GM21825 (cell line): ENCODE measurements at regions not wholly inside any gene's neighbourhood (a gene's known extent, or its start where the extent isn't known, plus 50 kb on each side); places are given as distances from the start of the nearest gene placed in this dataset.

Experiments used
- ATAC-seq: cut with Tn5 transposase; IDR thresholded peaks from one replicate; pipeline ENCODE4 v1.9.1; 2021; ENCODE audit warnings: mild to moderate bottlenecking, moderate library complexity; ENCODE audit not compliant: unreplicated experiment

DNA sequence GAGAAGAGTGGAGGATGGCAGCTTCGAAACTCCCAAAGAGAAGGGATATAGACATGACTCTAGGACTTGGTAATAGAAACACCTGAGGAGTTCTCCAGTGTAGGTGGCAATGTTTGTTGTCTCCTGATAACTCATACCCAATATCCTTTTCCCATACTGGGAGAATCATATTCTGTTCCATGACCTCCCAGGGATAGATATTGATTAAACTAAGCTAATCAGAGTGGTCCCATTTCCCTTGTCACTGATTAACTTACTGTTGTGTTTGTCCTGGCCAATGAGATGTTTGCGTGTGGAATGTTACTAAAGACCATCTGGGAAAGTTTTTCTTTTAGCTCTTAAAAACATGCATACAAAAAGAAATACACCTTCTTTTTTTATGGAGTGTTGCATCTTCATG, 85.6 kb downstream of the RPL22L1 start:
- ATAC-seq = no peak

GRCh38 chr3:170780955-170781354, 89.0 kb downstream of the RPL22L1 start:
- ATAC-seq = no peak

- no peak for ATAC-seq
Measured at GRCh38 chr3:170780471-170780870, 89.5 kb downstream of the RPL22L1 start.

DNA sequence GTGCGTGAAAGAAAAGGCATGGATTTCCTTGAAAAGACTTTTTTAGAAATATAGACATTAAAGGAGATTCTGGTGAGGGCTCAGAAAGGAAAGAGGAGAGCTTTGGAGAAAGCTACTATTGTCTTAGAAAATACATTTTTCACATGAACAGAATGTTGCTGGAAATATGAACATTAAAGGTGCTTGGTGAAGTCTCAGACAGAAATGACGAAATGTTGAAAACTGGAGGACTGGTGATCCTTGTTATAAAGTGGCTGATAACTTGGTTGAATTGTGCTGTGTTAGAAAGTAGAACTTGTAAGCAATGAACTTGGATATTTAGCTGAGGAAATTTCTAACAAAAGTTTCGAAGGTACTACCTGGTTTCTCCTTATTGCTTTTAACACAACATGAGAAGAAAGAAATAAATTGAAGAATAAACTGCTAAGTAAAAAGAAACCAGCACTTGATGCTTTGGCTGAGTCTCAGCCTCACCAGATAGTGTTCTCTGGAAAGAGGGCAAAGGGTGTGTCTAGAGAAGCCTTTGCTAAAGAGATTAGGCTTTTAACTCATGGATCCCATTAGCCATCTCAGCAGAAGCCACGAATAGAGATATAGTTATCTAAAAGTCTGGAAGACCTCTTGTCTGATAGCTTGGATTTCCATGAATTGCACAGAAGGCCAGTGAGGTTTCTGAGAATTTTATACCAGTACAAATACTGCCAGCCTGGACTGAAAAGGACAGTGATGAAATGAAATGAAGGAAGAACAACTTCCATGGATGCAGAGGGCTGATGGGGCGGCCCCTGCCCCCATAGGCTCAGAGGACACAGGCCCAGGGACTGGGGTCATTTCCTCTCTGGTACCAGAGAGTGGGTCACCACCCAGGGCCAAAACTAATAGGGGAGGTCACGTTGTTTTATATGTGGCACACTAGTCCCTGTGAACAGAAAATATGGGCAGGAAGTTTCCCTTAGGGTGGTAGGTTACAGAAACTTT, 91.5 kb downstream of the RPL22L1 start:
- ATAC-seq = no peak

DNA sequence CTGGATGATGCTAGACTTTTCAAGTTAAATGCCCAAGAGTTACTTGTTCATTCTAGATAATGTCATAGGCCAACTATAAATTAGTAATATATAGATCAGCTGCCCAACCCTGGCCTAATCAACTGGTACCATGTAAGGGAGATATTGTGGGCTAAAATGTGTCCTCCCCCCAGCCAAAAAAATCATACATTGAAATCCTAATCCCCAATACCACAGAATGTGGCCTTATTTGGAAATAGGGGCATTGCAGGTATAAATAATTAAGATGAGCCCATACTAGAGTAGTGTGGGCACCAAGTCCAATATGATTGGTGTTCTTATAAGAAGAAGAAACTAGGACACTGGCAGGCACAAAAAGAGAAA, 92.5 kb downstream of the RPL22L1 start:
- ATAC-seq = no peak

DNA sequence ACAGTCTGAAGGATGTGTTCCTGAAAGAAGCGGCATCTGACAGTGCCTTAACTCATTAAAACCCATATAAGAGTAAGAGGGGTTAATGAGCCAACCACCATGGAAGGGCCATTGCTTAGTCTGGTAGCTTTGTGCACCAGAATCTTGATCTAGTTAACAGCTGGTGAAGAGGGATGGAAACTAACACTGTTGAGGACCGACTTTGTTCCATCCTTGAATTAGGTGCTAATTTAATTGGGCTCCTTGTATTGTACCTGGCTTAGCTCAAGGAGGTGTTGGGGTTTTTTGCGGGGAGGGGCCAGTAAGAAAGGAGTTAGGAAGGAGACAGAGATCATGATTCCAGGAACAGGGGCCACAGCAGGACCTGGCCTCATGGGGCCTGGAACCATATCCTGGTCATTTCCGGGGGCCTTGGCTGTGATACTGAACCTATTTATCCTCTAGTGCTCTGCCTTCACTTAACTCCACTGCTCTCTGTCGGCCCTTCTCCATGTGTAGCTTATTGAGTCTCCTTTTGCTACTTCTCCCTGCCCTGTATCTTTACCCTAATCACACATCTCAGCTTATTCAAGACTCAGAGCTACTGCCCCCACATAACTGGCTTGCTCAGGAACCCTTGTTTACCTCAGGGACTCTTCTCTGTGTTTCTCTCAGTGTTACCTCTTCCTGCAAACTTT, 93.0 kb downstream of the RPL22L1 start:
- ATAC-seq = no peak

GRCh38 chr3:170773682-170774425, 96.1 kb downstream of the RPL22L1 start:
- no peak for ATAC-seq

GRCh38 chr3:170772175-170772574, 97.8 kb downstream of the RPL22L1 start:
- no peak for ATAC-seq

DNA sequence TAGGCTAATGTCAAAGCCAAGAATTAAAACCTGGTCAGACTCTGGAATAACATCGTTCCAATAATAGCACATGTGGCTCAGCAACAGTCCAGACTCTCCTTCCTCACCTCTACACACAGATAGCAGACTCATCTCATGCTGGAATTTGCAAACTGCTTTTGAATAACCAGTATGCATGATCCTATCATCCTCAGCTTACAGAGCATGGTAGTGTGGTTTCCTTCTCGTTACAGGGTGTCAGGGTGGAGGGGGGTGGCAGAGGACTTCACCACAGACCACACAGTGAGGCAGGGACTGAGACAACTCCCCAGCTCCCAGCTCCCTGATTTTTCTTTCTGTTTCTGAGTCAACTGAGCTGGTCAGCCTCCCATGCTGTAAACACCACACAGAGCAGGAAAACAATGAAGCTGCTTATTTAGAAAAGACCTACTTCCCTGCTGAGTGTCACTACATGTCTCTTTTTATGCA, 101.6 kb downstream of the RPL22L1 start:
- no peak for ATAC-seq

DNA sequence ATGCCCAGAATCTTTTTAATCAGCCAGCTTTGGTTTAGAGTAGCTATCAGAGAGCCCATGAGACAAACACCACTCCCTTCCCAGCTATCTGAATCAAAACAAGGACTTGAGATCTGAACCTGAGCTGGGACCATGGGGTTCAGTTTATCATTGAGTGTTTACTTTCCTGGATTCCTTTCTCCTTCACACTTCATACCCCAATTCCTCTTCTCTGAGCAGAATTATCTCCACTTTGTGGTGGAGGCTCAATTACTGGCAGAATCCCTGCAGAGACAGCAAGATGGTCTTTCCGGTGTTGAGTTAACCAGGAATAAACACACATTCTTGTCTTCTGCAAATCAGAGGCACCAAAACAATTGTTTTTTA, 102.4 kb downstream of the RPL22L1 start:
- ATAC-seq = no peak

DNA sequence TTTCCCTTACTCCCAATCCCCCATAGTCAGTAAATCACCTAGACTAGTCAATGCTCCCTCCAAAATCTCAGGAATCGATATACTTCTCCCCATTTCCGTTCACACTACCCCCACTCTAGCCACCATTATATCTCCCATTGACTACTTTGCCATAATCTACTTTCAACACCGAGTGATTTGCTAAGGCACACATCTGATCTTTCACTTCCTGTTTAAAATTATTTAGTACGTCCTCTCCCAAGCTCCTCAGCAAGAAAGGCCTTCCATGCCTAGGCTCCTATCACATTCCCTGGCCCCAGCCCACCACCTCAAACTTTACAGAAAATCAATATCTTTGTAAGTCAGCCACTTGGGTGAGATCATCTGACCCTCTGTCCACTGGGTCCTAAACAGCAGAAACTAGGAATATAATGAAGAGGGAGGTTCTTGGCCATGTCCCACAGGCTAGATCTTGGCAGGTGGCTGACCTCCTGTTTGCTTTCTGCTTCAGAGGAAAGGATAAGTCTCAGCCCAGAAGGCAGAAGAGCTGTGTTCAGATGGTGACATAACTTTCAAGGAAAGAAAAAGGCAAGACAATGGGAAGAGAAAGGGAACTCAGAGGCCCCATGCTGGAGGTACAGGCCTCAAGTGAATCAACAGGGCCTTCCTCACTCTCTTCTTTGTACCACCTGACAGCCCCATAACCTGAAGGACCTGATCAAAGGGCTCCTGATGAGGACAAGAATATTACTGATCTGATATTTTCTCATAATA, 103.0 kb downstream of the RPL22L1 start:
- no peak for ATAC-seq

- no peak for ATAC-seq
Measured at GRCh38 chr3:170766253-170766652, 103.7 kb downstream of the RPL22L1 start.

DNA sequence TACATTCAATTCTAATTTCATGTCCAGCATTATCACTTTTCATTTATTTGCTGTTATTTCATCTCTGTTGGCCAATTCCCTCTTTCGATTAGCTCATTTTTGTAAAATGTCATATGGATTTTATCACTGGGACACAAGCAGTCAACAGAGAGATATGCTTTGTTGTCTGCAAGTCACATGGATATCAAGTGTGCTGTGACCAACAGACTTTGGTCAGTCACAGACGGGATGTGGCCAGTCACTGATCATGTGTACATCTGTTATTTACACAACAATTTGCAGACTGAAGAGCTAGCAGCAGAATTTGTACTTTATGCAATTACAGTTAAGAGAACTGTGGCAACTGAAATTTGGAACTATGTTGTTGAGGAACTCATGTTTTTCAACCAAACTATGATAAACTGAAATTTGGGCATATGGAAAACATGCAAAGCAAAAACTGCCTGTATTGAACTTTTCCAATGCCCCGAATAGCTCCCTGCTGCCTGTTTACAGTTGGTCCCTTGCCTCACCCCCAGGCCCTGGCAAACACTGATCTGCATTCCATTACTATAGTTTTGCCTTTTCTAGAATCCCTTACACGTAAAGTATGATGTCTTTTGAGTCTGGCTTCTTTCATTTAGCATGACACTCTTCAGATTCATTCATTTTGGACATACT, 104.4 kb downstream of the RPL22L1 start:
- no peak for ATAC-seq

- ATAC-seq = no peak
Measured at GRCh38 chr3:170764017-170764416, 106.0 kb downstream of the RPL22L1 start.

- ATAC-seq = no peak
Measured at GRCh38 chr3:170762064-170762463, 107.9 kb downstream of the RPL22L1 start.

- no peak for ATAC-seq
Measured at GRCh38 chr3:170761103-170761502, 108.9 kb downstream of the RPL22L1 start.

GRCh38 chr3:170760174-170760526, 109.8 kb downstream of the RPL22L1 start:
- no peak for ATAC-seq

DNA sequence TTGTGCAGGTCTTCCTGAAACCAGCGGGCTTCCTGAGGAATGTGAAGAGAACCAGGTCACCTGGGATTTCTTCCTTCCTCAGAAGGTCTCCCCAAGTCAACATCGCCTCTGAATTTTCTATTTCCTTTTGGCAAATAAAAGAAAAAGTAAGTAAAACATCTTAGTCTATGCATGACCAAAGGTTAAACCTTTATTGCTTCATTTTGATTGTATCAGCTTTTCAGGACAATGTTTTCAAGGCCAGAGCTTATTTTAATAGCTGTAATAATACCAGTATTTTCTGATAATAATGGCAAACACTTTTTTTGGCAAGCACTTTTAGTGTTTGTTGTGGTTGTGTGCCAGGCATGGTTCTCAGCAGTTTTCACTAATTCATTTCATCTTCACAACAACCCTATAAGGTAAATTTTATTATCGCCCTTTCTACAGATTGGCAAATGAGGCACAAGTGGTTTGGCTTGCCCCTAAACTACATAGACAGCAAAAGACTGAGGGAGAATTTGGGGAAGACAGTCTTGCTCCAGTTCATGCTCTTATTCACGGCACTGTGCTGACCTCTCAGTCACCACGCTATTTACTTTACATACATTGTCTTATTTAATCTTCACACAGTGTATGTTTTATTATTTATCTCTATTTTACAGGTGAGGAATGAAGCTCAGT, 110.4 kb downstream of the RPL22L1 start:
- no peak for ATAC-seq

DNA sequence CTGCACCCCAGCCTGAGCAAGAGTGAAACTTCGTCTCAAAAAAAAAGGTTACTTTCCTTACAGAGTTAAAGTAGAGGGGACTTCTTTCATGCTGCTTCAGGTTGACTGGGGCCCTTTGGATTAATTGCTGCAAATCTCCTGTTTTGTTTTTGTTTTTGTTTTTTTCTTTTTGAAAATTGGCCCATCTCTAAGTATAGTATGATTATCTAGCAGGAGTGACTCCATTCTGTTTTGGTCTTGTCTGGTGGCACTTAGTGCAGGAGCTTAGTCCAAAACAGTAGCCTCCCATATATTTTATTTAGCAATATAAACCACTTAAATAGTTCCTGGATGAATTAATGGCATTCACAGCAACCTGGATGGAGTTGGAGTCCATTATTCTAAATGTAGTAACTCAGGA, 113.0 kb downstream of the RPL22L1 start:
- ATAC-seq = no peak

DNA sequence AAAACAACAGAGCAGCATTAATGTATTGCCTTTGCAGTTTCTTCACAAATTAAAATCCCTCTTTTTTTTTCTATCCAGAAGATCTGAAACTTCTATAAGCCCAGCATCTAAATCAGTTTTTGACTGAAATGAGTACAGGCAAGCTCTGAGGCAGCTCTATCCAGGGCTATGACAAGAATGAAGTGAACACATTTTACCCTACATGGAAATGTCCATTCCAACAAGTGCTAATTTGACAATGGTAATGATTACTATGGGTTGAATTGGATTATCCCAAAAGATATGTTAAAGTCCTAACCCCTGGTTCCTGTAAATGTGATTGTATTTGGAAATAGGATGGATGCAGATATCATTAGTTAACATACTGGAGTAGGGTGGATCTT, 115.7 kb downstream of the RPL22L1 start:
- ATAC-seq = no peak
